ENCODE measurements at regions not wholly inside any gene's neighbourhood (a gene's known extent, or its start where the extent isn't known, plus 50 kb on each side); places are given as distances from the start of the nearest gene placed in this dataset.

DNA sequence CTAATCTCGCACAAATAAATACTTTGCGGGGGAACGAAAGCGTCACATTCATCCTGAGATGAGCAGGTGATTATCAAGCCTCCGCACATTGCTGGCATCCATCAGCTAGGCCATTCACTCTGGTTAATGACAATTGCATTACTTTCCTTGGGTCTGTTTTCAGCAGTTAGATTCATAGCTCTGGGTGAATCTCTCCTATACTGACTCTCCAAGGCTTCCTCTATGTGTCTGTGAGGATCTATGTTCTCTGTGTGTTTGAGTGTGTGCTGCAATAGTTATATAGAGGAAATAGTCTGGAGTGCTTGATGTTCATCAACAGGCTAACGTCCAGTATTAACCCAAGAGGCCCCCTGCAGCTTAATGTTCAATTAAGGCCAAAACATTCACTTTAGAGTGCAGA is 133.0 kb upstream of the CTTNBP2NL start:
- no peak overlapping the region for H3K4me2 ChIP-seq

More for the DNA sequence above, 133.0 kb upstream of the CTTNBP2NL start:
- ATAC-seq = no peak
- Histone ChIP-seq H3K9me2 (ENCODE audit: insufficient read depth) (no peaks in the 10 kb centered on the region; the same call in 1 of the 2 replicates), H3K27ac (ENCODE audit: low read depth) (no peak overlapping the region), H3K79me2 (replicated peaks; ENCODE audit: insufficient read depth) (no peaks in the 10 kb centered on the region), H3K27me3 (ENCODE audit: insufficient read depth) (no peaks in the 10 kb centered on the region), H4K20me1 (replicated peaks; ENCODE audit: insufficient read depth) (no peaks in the 10 kb centered on the region), H3F3A (replicated peaks; ENCODE audit: low read depth) (no peaks in the 10 kb centered on the region), H3K4me3 (no peak overlapping the region), H3K4me1 (ENCODE audit: insufficient read depth) (no peaks in the 10 kb centered on the region), H2AFZ (no peak overlapping the region), H3K36me3 (ENCODE audit: insufficient read depth) (no peaks in the 10 kb centered on the region)
- TF ChIP-seq JUNB (IDR thresholded peaks at IDR 0.05; ENCODE audit: unreplicated experiment) (no peak), STAT1 (IDR thresholded peaks at IDR 0.05; ENCODE audit: unreplicated experiment) (no peak), EZH2phosphoT487 (IDR thresholded peaks at IDR 0.05; ENCODE audit: unreplicated experiment) (no peak), CTCF (conservative IDR thresholded peaks at IDR 0.05; ENCODE audit: low read depth in 2 of 2) (no peak), ZNF331 (CRISPR knock-in tag; IDR thresholded peaks at IDR 0.05; ENCODE audit: low read depth) (no peak), EZH2 (IDR thresholded peaks at IDR 0.05; ENCODE audit: low read depth, unreplicated experiment) (no peak), ZNF462 (CRISPR knock-in tag; IDR thresholded peaks at IDR 0.05) (no peak), REST (IDR thresholded peaks at IDR 0.05; ENCODE audit: unreplicated experiment) (no peak), ZNF114 (CRISPR knock-in tag; IDR thresholded peaks at IDR 0.05) (no peak), CREB1 (CRISPR knock-in tag; IDR thresholded peaks at IDR 0.05; ENCODE audit: low read depth) (no peak), NANOG (IDR thresholded peaks at IDR 0.05; ENCODE audit: borderline replicate concordance) (no peak), POLR2AphosphoS5 (IDR thresholded peaks at IDR 0.05; ENCODE audit: low read depth) (no peak)
- TF ChIP-seq, protein P1, sequence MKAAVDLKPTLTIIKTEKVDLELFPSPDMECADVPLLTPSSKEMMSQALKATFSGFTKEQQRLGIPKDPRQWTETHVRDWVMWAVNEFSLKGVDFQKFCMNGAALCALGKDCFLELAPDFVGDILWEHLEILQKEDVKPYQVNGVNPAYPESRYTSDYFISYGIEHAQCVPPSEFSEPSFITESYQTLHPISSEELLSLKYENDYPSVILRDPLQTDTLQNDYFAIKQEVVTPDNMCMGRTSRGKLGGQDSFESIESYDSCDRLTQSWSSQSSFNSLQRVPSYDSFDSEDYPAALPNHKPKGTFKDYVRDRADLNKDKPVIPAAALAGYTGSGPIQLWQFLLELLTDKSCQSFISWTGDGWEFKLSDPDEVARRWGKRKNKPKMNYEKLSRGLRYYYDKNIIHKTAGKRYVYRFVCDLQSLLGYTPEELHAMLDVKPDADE (IDR thresholded peaks at IDR 0.05) = no peak
- Mint-ChIP-seq H3K36me3 (ENCODE audit: low read depth) (no peaks in the 10 kb centered on the region), H3K4me1 (peaks cover 9% of the 10 kb centered on the region; the same call in 2 of the 3 replicates), H3K9me3 (no peaks in the 10 kb centered on the region), H3K4me3 (no peak overlapping the region), H3K27ac (no peak overlapping the region), H3K27me3 (ENCODE audit: insufficient read depth, low read depth, poor library complexity) (no peaks in the 10 kb centered on the region)
- DNase-seq (ENCODE audit: low spot score) = no peak
